ENCODE measurements at regions not wholly inside any gene's neighbourhood (a gene's known extent, or its start where the extent isn't known, plus 50 kb on each side); places are given as distances from the start of the nearest gene placed in this dataset.
A peak's percentile ranks its signal among the peaks of the same experiment; 100 is the strongest.
"Not testable (repeated sequence)": the region's sequence is repeated elsewhere in the genome, so short reads cannot be mapped to it uniquely, and the experiment has no call there.

DNA sequence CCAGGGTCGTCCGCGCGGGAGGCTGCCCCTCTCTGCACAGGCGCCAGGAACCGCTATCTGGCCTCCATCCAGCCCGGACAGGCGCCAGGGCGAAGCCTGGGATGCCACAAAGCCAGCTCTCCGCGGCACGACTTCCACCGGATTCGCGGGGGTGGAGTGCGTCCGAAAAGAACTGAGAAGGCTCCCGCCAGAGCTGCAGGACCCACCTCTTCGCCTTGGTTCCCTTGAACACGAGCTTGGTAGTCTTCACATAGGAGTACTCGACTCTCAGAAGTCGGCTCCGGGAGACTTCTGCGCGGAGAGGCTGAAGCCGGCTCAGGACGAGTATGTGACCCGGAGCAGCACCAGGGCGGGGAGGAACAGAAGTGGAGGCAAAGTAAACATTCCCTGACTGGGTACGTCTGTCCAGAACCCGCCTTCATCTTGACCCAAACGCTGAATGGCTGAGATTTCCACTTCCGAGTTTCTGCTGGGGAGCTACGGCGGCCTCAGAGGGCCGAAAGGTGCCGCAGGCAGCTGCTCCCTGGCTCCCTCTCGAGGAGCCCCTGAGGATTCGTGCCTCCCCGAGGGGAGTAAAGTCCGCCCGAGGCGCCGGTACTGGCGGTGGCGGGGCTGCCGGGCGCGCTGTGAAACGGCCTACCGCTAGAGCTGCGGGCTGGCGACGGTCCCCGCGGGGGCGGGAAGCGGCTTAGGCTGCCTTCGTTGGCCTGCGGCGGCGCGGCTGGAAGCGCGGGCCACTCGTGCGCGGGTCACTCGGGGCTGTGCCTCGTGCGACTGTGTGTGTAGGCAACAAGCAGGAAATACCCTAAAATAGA lies 2654.9 kb upstream of the DEFB115 start:
- TF ChIP-seq, protein P1, sequence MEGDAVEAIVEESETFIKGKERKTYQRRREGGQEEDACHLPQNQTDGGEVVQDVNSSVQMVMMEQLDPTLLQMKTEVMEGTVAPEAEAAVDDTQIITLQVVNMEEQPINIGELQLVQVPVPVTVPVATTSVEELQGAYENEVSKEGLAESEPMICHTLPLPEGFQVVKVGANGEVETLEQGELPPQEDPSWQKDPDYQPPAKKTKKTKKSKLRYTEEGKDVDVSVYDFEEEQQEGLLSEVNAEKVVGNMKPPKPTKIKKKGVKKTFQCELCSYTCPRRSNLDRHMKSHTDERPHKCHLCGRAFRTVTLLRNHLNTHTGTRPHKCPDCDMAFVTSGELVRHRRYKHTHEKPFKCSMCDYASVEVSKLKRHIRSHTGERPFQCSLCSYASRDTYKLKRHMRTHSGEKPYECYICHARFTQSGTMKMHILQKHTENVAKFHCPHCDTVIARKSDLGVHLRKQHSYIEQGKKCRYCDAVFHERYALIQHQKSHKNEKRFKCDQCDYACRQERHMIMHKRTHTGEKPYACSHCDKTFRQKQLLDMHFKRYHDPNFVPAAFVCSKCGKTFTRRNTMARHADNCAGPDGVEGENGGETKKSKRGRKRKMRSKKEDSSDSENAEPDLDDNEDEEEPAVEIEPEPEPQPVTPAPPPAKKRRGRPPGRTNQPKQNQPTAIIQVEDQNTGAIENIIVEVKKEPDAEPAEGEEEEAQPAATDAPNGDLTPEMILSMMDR (IDR thresholded peaks at IDR 0.05), result peak in 3 of 6 experiments; percentile 23 to 65 (median 42)
- not testable (repeated sequence) for TF ChIP-seq POLR2A (IDR thresholded peaks at IDR 0.05)
